ENCODE measurements at regions not wholly inside any gene's neighbourhood (a gene's known extent, or its start where the extent isn't known, plus 50 kb on each side); places are given as distances from the start of the nearest gene placed in this dataset.

DNA sequence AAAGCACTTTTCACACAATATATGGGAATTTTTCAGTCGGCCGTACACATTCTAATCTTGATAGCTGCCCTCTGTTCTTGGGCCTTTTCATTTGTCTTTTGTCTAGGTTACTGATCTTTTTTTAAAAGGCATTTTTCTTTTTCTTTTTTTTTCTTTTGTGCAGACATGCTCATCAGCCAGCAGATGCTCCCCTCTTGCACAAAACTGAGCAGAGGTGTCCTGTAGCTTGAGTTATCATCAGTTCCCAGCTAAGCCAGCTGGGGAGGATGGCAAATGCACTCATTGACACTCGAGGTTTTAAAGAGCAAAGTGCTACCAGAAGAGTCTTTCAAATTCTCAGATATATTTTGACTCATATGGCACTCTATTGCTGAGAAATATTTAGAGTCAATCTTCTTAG, 913.9 kb upstream of the SEL1L start:
- no peak overlapping the region for H3K4me3 Mint-ChIP-seq
- no peaks in the 10 kb centered on the region for H3K27me3 Mint-ChIP-seq
- peaks cover 7% of the 10 kb centered on the region for H3K9me3 Mint-ChIP-seq
- H3K27ac Mint-ChIP-seq = no peak overlapping the region
- H3K4me1 Mint-ChIP-seq (ENCODE audit: low read depth) = no peaks in the 10 kb centered on the region
- H3K36me3 Mint-ChIP-seq (ENCODE audit: low read depth) = no peaks in the 10 kb centered on the region

DNA sequence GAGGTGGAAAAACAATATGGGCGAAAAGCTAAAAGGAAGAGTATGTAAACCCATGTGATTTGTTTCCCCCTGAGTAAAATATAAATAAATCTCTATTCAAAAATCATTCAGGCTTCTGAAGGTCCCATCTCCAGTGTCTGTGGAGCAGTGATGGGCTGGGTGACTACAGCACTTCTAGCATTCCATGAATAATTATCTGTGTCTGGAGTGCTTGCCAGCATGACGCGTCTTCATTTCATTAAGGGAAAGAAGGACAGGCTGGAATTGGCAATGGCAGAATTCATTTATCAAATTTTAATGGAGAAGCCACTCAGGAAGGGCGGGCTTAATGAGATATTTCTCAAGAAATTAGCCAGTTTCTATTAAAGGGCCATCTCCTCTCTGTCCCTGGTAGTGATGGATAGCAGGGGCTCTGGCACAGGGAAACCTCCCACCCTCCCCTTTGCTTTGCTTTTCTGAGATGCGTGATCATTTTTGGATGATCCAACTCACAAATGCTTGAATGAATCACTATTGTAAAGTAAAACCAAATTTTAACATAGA, 916.3 kb upstream of the SEL1L start:
- Mint-ChIP-seq H3K36me3 (ENCODE audit: low read depth) (no peaks in the 10 kb centered on the region), H3K9me3 (peaks cover 9% of the 10 kb centered on the region), H3K27ac (no peak overlapping the region), H3K27me3 (no peaks in the 10 kb centered on the region), H3K4me1 (ENCODE audit: low read depth) (no peaks in the 10 kb centered on the region), H3K4me3 (no peak overlapping the region)

DNA sequence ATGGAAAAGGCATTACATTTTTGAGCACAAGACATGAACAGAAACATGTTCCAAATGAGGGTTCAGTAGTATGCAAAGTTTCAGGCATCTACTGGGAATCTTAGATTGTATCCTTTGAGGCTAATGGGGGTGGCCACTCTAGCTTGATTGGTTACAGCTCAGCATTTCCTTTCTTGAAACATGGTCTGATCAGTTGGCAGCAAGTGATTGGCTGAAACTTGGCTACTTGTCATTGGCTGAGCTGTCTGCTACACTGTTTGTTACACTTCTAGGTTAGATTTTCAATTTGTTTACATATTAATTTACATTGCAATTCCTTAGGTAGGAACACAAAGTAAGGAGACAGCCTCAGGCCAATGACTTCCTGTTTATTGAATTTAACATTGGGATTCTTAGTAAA, 918.0 kb upstream of the SEL1L start:
- Mint-ChIP-seq H3K9me3 (peaks cover 9% of the 10 kb centered on the region), H3K36me3 (ENCODE audit: low read depth) (no peaks in the 10 kb centered on the region), H3K4me1 (ENCODE audit: low read depth) (no peaks in the 10 kb centered on the region), H3K27me3 (no peaks in the 10 kb centered on the region), H3K4me3 (no peak overlapping the region), H3K27ac (no peak overlapping the region)

DNA sequence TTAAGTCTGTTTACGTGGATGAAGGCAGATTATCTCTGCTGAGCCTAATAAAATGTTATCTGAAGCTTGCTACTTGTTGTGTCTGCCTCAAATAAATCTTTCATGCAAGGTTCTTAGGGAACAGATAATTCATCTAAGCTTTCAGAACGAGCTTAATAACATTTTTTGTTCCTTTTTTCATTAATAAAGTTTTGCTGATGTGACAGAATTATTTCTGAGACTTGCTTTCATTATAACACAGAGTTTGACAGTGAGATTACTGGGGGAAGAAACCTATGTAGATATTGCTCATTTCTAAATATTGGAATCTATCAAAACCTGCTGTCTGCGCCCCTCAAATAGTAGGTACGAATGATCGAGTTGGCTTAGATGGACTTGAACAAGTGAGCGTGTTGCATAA, 948.7 kb upstream of the SEL1L start:
- no peaks in the 10 kb centered on the region for H3K27me3 Mint-ChIP-seq
- H3K27ac Mint-ChIP-seq = no peak overlapping the region
- peaks cover 13% of the 10 kb centered on the region for H3K9me3 Mint-ChIP-seq
- H3K36me3 Mint-ChIP-seq (ENCODE audit: low read depth) = no peaks in the 10 kb centered on the region
- no peaks in the 10 kb centered on the region for H3K4me1 Mint-ChIP-seq (ENCODE audit: low read depth)
- no peak overlapping the region for H3K4me3 Mint-ChIP-seq

DNA sequence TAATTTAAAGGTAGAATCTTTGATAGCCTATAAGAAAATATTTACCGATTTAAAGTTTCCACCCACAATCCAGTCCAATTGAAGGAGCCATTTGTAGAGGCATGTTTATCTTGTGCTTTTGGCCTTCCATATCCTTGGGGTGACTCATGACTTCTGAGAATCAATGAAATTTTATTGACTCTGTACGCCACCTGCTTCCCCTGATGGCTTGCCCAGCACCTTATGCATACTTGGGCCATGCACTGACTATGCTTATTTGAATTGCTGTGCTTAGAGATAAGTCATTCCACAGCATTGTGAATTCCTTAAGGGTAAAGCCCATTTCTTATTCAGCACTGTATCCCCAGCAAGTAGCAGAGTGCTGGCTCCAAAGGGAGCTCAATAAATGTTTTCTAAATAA, 954.8 kb upstream of the SEL1L start:
- no peak overlapping the region for H3K27ac Mint-ChIP-seq
- peaks cover 21% of the 10 kb centered on the region for H3K9me3 Mint-ChIP-seq
- H3K27me3 Mint-ChIP-seq = no peaks in the 10 kb centered on the region
- H3K4me3 Mint-ChIP-seq = no peak overlapping the region
- no peaks in the 10 kb centered on the region for H3K36me3 Mint-ChIP-seq (ENCODE audit: low read depth)
- H3K4me1 Mint-ChIP-seq (ENCODE audit: low read depth) = no peaks in the 10 kb centered on the region

DNA sequence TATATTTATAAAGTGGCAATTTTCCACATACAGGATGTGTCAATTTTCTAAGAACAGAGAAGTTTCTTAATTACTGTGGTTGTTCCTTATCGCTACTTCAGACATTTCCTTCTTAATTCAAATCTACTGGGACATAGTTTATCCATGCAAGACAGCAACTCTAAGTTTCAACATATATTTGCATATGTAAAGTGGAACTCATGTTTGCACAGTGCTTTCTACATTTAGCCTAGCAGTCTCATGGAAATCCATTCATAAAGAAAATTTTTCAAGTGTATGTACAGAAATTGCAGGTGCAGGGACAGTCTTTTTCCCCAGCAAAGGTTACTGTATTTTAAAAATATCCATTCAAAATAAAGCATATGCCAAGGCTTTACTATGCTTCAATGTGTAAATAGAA, 956.7 kb upstream of the SEL1L start:
- H3K27ac Mint-ChIP-seq = no peak overlapping the region
- no peaks in the 10 kb centered on the region for H3K4me1 Mint-ChIP-seq (ENCODE audit: low read depth)
- H3K9me3 Mint-ChIP-seq = peaks cover 17% of the 10 kb centered on the region
- H3K36me3 Mint-ChIP-seq (ENCODE audit: low read depth) = no peaks in the 10 kb centered on the region
- H3K27me3 Mint-ChIP-seq = no peaks in the 10 kb centered on the region
- H3K4me3 Mint-ChIP-seq = no peak overlapping the region

DNA sequence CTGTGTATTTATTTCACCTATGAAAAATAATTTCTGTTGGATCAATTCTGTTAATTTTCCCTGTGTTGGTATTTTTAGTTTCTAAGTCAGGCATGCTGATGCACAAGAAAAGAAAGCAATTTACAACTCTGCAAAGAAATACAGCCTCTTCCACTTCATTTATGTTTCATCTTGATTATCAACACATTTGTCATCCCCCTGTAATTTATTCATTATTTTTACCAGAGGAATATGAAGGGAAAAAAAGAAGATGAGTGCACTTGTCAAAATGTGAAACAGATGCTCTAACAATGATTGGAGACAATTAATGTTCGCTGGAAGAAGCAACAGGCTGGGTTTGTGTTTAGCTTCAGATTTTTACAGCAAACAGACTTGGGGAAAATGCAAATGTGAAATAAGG, 958.5 kb upstream of the SEL1L start:
- Mint-ChIP-seq H3K4me1 (ENCODE audit: low read depth) (no peaks in the 10 kb centered on the region), H3K9me3 (peaks cover 17% of the 10 kb centered on the region), H3K36me3 (ENCODE audit: low read depth) (no peaks in the 10 kb centered on the region), H3K27me3 (no peaks in the 10 kb centered on the region), H3K4me3 (no peak overlapping the region), H3K27ac (no peak overlapping the region)

DNA sequence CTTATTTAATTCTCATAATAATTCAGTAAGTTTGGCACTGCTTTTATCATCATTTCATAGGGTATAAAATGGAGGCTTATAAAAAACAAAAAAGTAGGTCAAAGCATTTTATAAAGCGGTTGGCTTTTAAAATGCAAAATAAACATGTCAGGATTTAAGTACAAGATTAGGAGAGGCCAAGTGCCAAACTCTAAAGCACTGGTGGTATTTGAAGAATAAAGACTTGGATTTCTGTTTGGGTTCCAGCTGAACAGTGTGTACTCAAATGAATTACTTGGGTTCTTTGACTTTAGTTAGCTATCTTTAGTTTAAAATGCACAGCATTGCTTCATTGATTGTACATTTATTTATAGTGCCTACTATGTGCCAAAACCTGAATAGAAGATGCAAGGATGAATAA, 966.6 kb upstream of the SEL1L start:
- Mint-ChIP-seq H3K4me3 (no peak overlapping the region), H3K4me1 (ENCODE audit: low read depth) (no peaks in the 10 kb centered on the region), H3K36me3 (ENCODE audit: low read depth) (no peaks in the 10 kb centered on the region), H3K9me3 (no peaks in the 10 kb centered on the region), H3K27me3 (no peaks in the 10 kb centered on the region), H3K27ac (no peak overlapping the region)

DNA sequence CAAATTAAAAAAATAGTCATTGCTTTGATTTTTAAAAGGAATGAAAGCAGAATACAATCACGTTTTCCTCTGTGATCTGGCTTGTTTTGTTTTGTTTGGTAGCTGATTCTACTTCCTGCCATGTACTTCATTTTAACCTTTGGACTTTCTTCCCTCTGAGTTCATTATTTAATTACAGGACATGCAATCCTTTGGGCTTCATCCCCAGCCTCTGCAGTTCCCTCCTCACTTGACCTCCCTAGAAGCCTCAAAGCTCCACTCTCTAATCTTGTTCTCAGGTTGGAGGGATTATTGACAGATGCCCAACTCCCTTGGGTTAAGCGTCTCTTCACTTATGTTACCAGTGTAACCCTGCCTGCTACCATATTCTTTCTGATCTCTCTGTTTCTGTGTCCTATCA, 967.9 kb upstream of the SEL1L start:
- Mint-ChIP-seq H3K4me3 (no peak overlapping the region), H3K36me3 (ENCODE audit: low read depth) (no peaks in the 10 kb centered on the region), H3K4me1 (ENCODE audit: low read depth) (no peaks in the 10 kb centered on the region)

DNA sequence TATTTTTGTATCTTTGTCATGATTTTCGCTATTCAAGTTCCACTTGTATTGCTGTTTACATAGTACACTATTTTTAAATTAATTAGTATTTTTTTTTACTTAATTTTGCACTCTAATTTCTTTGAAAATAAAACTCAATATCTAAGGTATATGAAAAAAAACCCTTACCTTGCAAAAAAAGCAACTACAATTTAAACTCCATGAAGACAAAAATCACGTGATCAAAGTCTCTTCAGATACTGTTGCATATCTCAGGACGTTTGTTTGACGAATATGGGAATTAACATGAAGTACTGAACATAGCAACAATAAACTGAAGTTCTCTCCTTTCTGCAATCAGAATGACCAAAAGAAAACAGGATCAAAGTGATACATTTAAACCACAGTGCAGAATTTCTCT, 968.4 kb upstream of the SEL1L start:
- H3K9me3 Mint-ChIP-seq = no peaks in the 10 kb centered on the region
- H3K27ac Mint-ChIP-seq = no peak overlapping the region
- H3K4me1 Mint-ChIP-seq (ENCODE audit: low read depth) = no peaks in the 10 kb centered on the region
- no peaks in the 10 kb centered on the region for H3K36me3 Mint-ChIP-seq (ENCODE audit: low read depth)
- H3K4me3 Mint-ChIP-seq = no peak overlapping the region
- no peaks in the 10 kb centered on the region for H3K27me3 Mint-ChIP-seq

More for the DNA sequence above, 967.9 kb upstream of the SEL1L start:
- no peak overlapping the region for H3K27ac Mint-ChIP-seq
- H3K27me3 Mint-ChIP-seq = no peaks in the 10 kb centered on the region
- no peaks in the 10 kb centered on the region for H3K9me3 Mint-ChIP-seq

DNA sequence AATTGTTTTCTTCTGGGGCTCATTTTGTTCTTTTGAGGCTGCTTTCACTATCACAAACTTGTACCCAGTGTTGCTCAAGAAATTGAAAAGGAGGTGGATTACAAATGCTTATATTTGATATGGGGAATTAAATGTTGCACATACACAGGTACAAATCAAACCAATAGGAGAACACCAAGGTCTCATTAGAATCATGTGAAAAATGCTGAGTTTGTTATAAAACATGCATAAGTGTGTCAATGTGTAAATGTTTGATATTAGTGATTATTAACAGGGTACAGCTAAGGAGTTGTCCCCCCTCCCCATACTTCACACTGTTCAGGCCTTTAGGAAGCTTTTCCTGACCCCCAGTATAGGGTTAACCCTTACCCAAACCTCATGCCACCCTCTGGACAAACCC, 971.2 kb upstream of the SEL1L start:
- Mint-ChIP-seq H3K27me3 (no peaks in the 10 kb centered on the region), H3K4me1 (ENCODE audit: low read depth) (no peaks in the 10 kb centered on the region), H3K36me3 (ENCODE audit: low read depth) (no peaks in the 10 kb centered on the region), H3K27ac (no peak overlapping the region), H3K4me3 (no peak overlapping the region), H3K9me3 (no peaks in the 10 kb centered on the region)

DNA sequence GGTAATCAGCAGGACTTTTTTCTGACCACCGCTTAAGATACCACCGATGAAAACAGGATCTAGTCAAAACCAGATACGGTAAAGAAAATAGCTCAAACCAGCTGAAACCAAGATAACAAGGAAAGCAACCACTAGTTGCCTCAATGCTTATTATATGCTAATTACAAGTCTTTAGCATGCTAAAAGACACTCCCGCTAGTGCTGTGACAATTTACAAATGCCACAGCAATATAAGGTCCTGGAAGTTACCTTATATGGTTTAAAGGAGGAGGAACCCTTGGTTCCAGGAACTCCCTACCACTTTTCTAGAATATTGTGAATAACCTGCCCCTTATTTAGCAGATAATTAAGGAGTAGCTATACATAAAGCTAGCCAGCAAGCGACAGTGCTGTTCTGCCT, 976.4 kb upstream of the SEL1L start:
- Mint-ChIP-seq H3K27ac (no peak overlapping the region), H3K36me3 (ENCODE audit: low read depth) (no peaks in the 10 kb centered on the region), H3K4me3 (no peak overlapping the region), H3K27me3 (no peaks in the 10 kb centered on the region), H3K9me3 (peaks cover 4% of the 10 kb centered on the region), H3K4me1 (ENCODE audit: low read depth) (no peaks in the 10 kb centered on the region)

DNA sequence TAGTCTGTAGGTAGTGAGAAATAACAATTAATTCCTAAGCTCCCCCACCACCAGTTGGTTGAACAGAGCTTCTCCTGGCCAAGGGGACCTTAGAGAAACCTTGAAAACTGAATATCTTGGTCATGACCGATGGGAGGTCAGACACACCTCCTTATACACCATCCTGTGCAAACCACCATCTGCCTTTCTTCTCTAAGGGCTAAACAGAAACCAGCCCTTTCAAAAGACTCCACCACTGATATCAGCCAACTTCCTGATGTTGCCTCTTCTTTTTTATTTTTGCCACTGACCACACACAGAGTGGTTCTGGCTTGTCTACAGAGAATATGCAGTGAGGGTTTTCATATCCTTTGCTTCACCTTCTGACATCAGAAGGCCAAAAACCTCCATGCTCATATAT, 977.7 kb upstream of the SEL1L start:
- H3K4me1 Mint-ChIP-seq (ENCODE audit: low read depth) = no peaks in the 10 kb centered on the region
- no peaks in the 10 kb centered on the region for H3K36me3 Mint-ChIP-seq (ENCODE audit: low read depth)
- no peaks in the 10 kb centered on the region for H3K27me3 Mint-ChIP-seq
- peaks cover 4% of the 10 kb centered on the region for H3K9me3 Mint-ChIP-seq
- no peak overlapping the region for H3K4me3 Mint-ChIP-seq
- H3K27ac Mint-ChIP-seq = no peak overlapping the region

DNA sequence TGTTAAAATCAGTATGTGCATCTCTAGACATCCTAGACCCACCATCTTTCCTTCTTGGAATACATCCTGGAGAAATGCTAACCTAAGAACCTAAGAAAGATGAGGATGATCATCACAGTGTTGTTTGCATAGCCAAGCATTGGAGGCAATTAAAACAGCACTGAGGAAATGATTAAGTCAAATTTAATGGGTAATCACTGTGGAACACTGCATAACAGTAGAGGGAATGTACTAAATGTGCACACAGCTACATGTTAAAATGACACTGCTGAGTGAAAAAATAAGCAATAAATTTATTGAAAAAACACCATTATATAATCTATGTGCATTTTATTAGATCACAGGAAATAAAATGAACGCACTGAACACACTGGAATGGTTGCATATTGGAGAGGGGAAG, 987.1 kb upstream of the SEL1L start:
- H3K27me3 Mint-ChIP-seq = no peaks in the 10 kb centered on the region
- no peak overlapping the region for H3K27ac Mint-ChIP-seq
- no peak overlapping the region for H3K4me3 Mint-ChIP-seq
- peaks cover 15% of the 10 kb centered on the region for H3K9me3 Mint-ChIP-seq
- H3K4me1 Mint-ChIP-seq (ENCODE audit: low read depth) = no peaks in the 10 kb centered on the region
- H3K36me3 Mint-ChIP-seq (ENCODE audit: low read depth) = no peaks in the 10 kb centered on the region

DNA sequence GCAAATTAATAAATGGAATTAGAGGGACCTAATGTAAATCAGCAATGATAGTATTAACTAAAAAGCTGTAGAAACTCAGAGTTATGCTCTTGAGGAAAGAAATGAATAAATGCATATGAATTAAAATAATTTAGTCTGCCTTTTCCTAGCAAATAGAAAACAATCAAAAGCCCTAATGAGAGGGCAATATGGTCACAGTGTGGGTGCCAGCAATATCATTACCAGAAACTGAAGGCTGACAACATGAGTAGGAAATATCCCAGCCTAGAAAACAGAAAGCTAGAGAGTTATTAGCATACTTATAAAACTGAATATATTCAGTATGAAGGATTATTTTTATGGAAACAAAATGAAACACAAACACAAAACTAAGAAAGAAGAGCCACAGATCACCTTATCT, 987.5 kb upstream of the SEL1L start:
- Mint-ChIP-seq H3K27ac (no peak overlapping the region), H3K4me1 (ENCODE audit: low read depth) (no peaks in the 10 kb centered on the region), H3K27me3 (no peaks in the 10 kb centered on the region), H3K36me3 (ENCODE audit: low read depth) (no peaks in the 10 kb centered on the region), H3K4me3 (no peak overlapping the region), H3K9me3 (peaks cover 15% of the 10 kb centered on the region)

DNA sequence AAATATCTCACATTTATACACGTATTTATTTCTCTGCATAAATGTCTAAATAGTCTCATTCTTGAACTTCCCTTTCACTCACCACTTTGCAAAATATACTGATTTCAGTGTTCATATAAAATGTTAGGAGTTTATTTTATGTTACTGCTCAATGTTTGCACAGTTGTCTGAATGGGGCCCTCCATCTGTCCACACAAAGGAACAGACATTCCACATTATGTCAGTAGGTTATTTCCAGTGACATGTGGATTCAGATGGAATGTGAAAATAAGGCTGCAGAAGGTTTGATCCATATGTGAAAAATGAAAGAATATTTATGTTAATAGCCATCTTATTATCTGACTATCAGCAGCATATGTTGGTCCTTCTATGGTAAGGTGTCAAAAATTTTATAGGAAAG, 994.4 kb upstream of the SEL1L start:
- Mint-ChIP-seq H3K9me3 (peaks cover 17% of the 10 kb centered on the region), H3K27me3 (no peaks in the 10 kb centered on the region), H3K4me1 (ENCODE audit: low read depth) (no peaks in the 10 kb centered on the region), H3K4me3 (no peak overlapping the region), H3K36me3 (ENCODE audit: low read depth) (no peaks in the 10 kb centered on the region), H3K27ac (no peak overlapping the region)

DNA sequence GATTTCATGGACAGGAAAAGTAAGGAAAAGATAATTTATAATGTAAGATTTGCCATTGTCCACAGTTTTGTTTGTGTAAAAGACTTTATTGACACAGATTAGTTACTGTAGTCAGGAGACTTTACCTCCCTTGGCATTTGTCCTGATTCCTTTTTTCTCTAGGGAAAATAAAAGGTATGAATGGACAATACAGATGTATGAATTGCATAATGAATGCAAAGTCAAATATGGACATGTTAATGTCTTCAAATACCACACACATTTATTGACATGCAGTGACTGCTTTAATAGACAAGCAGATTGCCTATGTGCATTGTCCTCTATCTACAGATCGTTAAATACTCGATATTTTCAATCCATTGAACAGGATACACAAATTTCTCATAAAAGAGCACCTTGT, 999.7 kb upstream of the SEL1L start:
- no peak overlapping the region for H3K4me3 Mint-ChIP-seq
- H3K36me3 Mint-ChIP-seq (ENCODE audit: low read depth) = no peaks in the 10 kb centered on the region
- no peaks in the 10 kb centered on the region for H3K27me3 Mint-ChIP-seq
- H3K27ac Mint-ChIP-seq = no peak overlapping the region
- peaks cover 9% of the 10 kb centered on the region for H3K9me3 Mint-ChIP-seq
- H3K4me1 Mint-ChIP-seq (ENCODE audit: low read depth) = no peaks in the 10 kb centered on the region

Measured in stimulated activated naive CD8-positive, alpha-beta T cell treated with anti-CD3 and anti-CD28 coated beads, Interleukin-15, Interleukin-2, amounts not matched to agents 100 ng/mL and 50 ng/mL, for 24 hours (primary cell).